ENCODE measurements at regions not wholly inside any gene's neighbourhood (a gene's known extent, or its start where the extent isn't known, plus 50 kb on each side); places are given as distances from the start of the nearest gene placed in this dataset.

GRCh38 chr3:175914785-175915184, 1055.7 kb downstream of the NAALADL2 start:
- no peak for TF ChIP-seq ZNF274 (IDR thresholded peaks at IDR 0.05; ENCODE audit: low read depth, low read length)
- TF ChIP-seq SUZ12 (IDR thresholded peaks at IDR 0.05; ENCODE audit: extremely low read depth, insufficient read depth, insufficient read length), result no peak
